ENCODE measurements at regions not wholly inside any gene's neighbourhood (a gene's known extent, or its start where the extent isn't known, plus 50 kb on each side); places are given as distances from the start of the nearest gene placed in this dataset.

DNA sequence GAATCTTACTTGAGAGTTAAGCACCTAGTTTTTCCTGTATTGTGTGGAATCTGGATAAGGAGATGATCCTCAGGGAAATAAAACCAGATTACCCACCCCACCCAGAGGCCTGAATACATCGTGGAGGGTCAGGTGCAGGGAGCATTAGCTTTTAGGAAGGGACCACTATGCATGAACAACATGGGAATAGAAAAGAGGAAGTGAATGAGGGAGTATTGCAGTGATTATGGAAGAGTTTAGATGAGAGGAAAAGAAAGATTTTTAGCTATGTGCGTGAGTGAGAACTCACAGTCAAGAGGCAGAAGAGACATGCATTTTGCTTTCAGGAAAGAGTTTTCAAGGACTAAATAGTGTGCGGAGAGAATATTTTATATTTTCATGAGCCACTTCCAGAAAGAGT, 222.3 kb upstream of the S100G start:
- H2AFZ ChIP-seq (ENCODE audit: low read length) = no peak overlapping the region
- H3F3A ChIP-seq (ENCODE audit: low read depth) = no peaks in the 10 kb centered on the region
- no peak overlapping the region for H3K4me3 ChIP-seq (ENCODE audit: low read length, poor library complexity, severe bottlenecking)
- peaks cover under 1% of the 10 kb centered on the region for H3K4me1 ChIP-seq (ENCODE audit: insufficient read depth, low read length, poor library complexity, severe bottlenecking)
- H3K27me3 ChIP-seq (ENCODE audit: insufficient read depth, low read length, poor library complexity, severe bottlenecking) = no peaks in the 10 kb centered on the region
- no peak overlapping the region for H3K4me2 ChIP-seq (ENCODE audit: low read depth, low read length, poor library complexity, severe bottlenecking)
- H3K79me2 ChIP-seq (ENCODE audit: insufficient read depth, low read length) = no peaks in the 10 kb centered on the region
- no peaks in the 10 kb centered on the region for H4K20me1 ChIP-seq (ENCODE audit: insufficient read depth, low read length, poor library complexity, severe bottlenecking)
- H3K36me3 ChIP-seq (ENCODE audit: insufficient read depth, low read length) = no peaks in the 10 kb centered on the region
- no peak for TF ChIP-seq EZH2phosphoT487 (IDR thresholded peaks at IDR 0.05; ENCODE audit: borderline replicate concordance)
- TF ChIP-seq, protein P1, sequence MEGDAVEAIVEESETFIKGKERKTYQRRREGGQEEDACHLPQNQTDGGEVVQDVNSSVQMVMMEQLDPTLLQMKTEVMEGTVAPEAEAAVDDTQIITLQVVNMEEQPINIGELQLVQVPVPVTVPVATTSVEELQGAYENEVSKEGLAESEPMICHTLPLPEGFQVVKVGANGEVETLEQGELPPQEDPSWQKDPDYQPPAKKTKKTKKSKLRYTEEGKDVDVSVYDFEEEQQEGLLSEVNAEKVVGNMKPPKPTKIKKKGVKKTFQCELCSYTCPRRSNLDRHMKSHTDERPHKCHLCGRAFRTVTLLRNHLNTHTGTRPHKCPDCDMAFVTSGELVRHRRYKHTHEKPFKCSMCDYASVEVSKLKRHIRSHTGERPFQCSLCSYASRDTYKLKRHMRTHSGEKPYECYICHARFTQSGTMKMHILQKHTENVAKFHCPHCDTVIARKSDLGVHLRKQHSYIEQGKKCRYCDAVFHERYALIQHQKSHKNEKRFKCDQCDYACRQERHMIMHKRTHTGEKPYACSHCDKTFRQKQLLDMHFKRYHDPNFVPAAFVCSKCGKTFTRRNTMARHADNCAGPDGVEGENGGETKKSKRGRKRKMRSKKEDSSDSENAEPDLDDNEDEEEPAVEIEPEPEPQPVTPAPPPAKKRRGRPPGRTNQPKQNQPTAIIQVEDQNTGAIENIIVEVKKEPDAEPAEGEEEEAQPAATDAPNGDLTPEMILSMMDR (conservative IDR thresholded peaks at IDR 0.05; ENCODE audit: low read length) = no peak
- H3K9me3 ChIP-seq (ENCODE audit: insufficient read depth, low read depth, low read length) = no peaks in the 10 kb centered on the region
- H3K9ac ChIP-seq (ENCODE audit: low read depth, low read length, poor library complexity, severe bottlenecking) = no peak overlapping the region
- H3K9me2 ChIP-seq (replicated peaks; ENCODE audit: low read depth, low read length) = no peaks in the 10 kb centered on the region

DNA sequence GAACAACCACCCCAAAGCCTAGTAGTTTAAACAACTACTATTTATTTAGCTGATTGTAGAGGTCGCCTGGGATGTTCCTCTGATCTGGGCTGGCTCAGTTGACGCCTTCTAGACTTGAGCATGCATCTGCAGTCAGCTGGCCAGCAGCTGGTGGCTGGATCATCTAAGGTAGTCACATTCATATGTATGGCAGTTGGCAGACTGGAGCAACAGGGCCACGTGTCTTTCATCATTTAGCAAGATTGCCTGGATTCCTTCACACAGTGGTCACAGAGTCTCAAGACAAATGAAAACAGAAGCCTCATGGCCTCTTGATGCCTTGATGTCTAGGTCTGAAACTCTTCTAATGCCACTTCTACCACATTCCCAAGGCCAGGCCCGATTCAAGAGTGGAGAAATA, 220.6 kb upstream of the S100G start:
- TF ChIP-seq EZH2phosphoT487 (IDR thresholded peaks at IDR 0.05; ENCODE audit: borderline replicate concordance) = no peak
- TF ChIP-seq, protein P1 (conservative IDR thresholded peaks at IDR 0.05; ENCODE audit: low read length) = no peak
- H3K4me1 ChIP-seq (ENCODE audit: insufficient read depth, low read length, poor library complexity, severe bottlenecking) = peaks cover 3% of the 10 kb centered on the region

DNA sequence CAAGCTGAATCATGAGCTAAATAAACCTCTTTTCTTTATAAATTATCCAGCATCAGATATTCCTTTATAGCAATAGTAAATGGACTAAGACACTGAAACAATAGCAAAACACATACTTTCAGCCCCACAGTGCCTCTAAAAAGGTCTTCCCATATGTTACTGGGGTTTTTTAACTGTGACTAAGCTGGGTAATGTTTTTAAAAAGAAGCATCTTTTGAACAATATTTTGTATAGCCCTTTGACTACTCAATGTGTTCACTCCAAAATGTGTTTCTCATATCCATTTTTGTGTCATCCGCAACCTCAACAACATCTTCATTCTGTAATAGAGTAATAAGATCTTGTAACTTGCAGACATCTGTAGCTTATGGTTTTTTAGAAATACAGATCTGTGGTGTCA, 218.7 kb upstream of the S100G start:
- H3K4me3 ChIP-seq (ENCODE audit: low read length, poor library complexity, severe bottlenecking) = no peak overlapping the region
- no peak overlapping the region for H3K4me2 ChIP-seq (ENCODE audit: low read depth, low read length, poor library complexity, severe bottlenecking)
- no peaks in the 10 kb centered on the region for H3K79me2 ChIP-seq (ENCODE audit: insufficient read depth, low read length)
- H2AFZ ChIP-seq (ENCODE audit: low read length) = no peak overlapping the region
- no peaks in the 10 kb centered on the region for H3K27me3 ChIP-seq (ENCODE audit: insufficient read depth, low read length, poor library complexity, severe bottlenecking)
- no peak overlapping the region for H3K9ac ChIP-seq (ENCODE audit: low read depth, low read length, poor library complexity, severe bottlenecking)
- no peaks in the 10 kb centered on the region for H4K20me1 ChIP-seq (ENCODE audit: insufficient read depth, low read length, poor library complexity, severe bottlenecking)
- H3K36me3 ChIP-seq (ENCODE audit: insufficient read depth, low read length) = no peaks in the 10 kb centered on the region
- no peaks in the 10 kb centered on the region for H3K9me2 ChIP-seq (replicated peaks; ENCODE audit: low read depth, low read length)
- H3K9me3 ChIP-seq (ENCODE audit: insufficient read depth, low read depth, low read length) = no peaks in the 10 kb centered on the region
- no peaks in the 10 kb centered on the region for H3F3A ChIP-seq (ENCODE audit: low read depth)
- TF ChIP-seq EZH2phosphoT487 (IDR thresholded peaks at IDR 0.05; ENCODE audit: borderline replicate concordance) = no peak
- TF ChIP-seq, protein P1 (conservative IDR thresholded peaks at IDR 0.05; ENCODE audit: low read length) = no peak
- H3K4me1 ChIP-seq (ENCODE audit: insufficient read depth, low read length, poor library complexity, severe bottlenecking) = peaks cover 3% of the 10 kb centered on the region

More for the DNA sequence above, 220.6 kb upstream of the S100G start:
- no peak overlapping the region for H3K9ac ChIP-seq (ENCODE audit: low read depth, low read length, poor library complexity, severe bottlenecking)
- no peaks in the 10 kb centered on the region for H3K9me3 ChIP-seq (ENCODE audit: insufficient read depth, low read depth, low read length)
- no peaks in the 10 kb centered on the region for H3F3A ChIP-seq (ENCODE audit: low read depth)
- H3K36me3 ChIP-seq (ENCODE audit: insufficient read depth, low read length) = no peaks in the 10 kb centered on the region
- no peak overlapping the region for H2AFZ ChIP-seq (ENCODE audit: low read length)
- no peaks in the 10 kb centered on the region for H4K20me1 ChIP-seq (ENCODE audit: insufficient read depth, low read length, poor library complexity, severe bottlenecking)
- no peaks in the 10 kb centered on the region for H3K9me2 ChIP-seq (replicated peaks; ENCODE audit: low read depth, low read length)
- no peak overlapping the region for H3K4me3 ChIP-seq (ENCODE audit: low read length, poor library complexity, severe bottlenecking)
- H3K27me3 ChIP-seq (ENCODE audit: insufficient read depth, low read length, poor library complexity, severe bottlenecking) = no peaks in the 10 kb centered on the region
- no peak overlapping the region for H3K4me2 ChIP-seq (ENCODE audit: low read depth, low read length, poor library complexity, severe bottlenecking)
- H3K79me2 ChIP-seq (ENCODE audit: insufficient read depth, low read length) = no peaks in the 10 kb centered on the region

Measured in Loucy (cell line).